ENCODE measurements at regions not wholly inside any gene's neighbourhood (a gene's known extent, or its start where the extent isn't known, plus 50 kb on each side); places are given as distances from the start of the nearest gene placed in this dataset.
"Not testable (repeated sequence)": the region's sequence is repeated elsewhere in the genome, so short reads cannot be mapped to it uniquely, and the experiment has no call there.

- DNase-seq (ENCODE audit: low read depth in 2 of 2), result no peak
Measured at GRCh38 chr15:96807361-96807760, 476.9 kb downstream of the NR2F2 start.

- no peak for DNase-seq (ENCODE audit: low read depth in 2 of 2)
Measured at GRCh38 chr15:96817900-96818299, 487.4 kb downstream of the NR2F2 start.

- DNase-seq (ENCODE audit: low read depth in 2 of 2), result no peak
Measured at GRCh38 chr15:96818861-96819260, 488.4 kb downstream of the NR2F2 start.

DNA sequence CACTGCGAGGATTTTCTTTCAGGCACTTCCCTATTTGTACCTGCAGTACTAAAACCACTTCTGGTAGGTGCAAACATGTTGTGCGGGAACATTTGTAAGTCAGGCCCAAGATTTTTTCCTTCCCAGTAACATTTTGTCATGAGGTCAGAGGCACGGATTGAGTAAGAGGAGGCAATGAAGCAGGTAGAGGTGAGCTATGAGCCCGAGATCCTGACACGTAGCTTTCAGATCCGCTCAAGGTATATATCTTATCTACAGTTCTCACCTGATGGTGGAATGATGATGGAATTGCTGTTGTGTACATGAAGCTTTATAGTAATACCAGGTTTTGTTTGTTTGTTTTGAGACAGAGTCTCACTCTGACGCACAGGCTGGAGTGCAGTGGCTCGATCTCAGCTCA, 497.5 kb downstream of the NR2F2 start:
- DNase-seq (ENCODE audit: low read depth in 2 of 2), result no peak

DNA sequence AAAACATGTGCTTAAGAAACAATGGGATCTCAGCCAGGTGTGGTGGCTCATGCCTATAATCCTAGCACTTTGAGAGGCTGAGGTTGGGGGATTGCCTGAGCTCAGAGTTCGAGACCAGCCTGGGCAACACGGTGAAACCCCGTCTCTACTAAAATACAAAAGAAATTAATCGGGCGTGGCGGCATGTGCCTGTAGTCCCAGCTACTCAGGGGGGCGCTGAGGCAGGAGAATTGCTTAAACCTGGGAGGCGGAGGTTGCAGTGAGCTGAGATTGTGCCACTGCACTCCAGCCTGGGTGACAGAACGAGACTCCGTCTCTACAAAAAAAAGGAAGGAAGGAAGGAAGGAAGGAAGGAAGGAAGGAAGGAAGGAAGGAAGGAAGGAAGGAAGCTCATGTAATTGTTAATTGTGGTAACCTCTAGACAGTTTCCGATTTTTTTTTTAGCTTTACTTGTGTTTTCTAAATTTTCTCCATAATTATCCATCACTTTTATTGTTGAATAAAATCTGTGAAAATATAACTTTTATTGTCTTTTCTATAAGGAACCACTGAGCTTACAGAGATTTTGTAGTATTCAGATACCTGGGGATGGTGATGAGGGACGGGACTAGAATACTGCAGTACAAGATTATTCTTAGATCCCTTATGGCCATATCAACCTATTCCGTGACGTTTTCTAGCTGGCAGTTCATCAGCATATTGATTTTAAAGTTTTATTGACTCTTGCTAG, 506.9 kb downstream of the NR2F2 start:
- DNase-seq (ENCODE audit: low read depth in 2 of 2), result no peak

DNA sequence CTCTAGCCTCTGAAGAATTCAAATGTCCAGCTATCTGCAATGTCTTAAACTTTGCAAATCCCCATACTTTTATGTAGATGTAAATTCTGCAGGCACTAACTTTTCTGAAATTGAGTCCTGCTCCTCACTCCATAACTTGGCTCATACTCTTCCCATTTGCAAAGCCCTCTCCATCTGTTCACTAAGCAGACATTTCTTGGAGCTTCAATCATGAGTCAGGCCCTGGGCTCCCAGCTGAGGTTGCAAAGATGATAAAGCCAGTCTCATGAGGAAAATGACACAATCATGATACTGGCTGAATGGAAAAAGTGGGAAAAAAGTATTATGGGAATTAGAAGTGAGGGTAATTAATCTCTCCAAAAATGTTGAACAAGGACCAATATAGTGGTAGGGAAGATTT, 507.6 kb downstream of the NR2F2 start:
- no peak for DNase-seq (ENCODE audit: low read depth in 2 of 2)

GRCh38 chr15:96849271-96849900, 518.9 kb downstream of the NR2F2 start:
- DNase-seq (ENCODE audit: low read depth in 2 of 2), result no peak

GRCh38 chr15:96851613-96852012, 521.1 kb downstream of the NR2F2 start:
- DNase-seq (ENCODE audit: low read depth in 2 of 2), result no peak

DNA sequence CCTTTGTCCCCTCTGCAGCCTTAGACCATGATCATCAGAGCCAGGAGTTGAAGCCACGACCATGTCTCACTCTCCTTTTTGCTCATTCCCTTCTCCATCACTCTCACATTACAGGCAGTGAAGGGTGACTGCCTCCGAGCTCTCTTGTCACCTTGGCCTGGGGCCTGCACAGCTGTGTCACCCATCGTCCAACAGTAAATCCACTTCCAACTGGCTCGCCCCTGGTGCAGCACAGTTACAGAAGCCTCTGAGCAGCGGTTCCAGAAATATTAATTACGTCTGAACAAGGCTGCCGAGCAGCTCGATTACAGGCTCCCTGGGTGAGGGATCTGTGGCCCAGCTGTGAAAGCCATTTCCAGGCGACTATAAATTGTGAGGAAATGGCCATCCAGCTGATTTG, 528.2 kb downstream of the NR2F2 start:
- no peak for DNase-seq (ENCODE audit: low read depth in 2 of 2)

DNA sequence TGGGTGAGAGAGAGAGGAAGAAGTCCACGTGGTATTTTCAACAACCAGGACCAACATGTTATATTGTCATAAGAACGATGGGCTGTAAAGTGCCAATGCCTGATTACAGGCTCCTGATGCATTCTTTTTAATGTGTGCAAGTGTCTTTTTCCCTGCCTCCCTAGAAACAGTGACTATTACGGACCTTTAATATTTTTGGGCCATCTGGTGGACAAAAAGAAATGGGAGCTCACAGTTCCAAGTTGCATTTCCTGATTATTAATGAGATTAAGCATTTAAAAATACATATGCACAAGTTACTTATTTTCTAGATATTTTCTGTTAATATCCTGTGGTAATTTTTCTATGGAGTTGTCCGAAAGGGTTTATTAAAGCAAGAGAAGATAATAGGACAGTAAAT, 530.2 kb downstream of the NR2F2 start:
- DNase-seq (ENCODE audit: low read depth in 2 of 2), result no peak

DNA sequence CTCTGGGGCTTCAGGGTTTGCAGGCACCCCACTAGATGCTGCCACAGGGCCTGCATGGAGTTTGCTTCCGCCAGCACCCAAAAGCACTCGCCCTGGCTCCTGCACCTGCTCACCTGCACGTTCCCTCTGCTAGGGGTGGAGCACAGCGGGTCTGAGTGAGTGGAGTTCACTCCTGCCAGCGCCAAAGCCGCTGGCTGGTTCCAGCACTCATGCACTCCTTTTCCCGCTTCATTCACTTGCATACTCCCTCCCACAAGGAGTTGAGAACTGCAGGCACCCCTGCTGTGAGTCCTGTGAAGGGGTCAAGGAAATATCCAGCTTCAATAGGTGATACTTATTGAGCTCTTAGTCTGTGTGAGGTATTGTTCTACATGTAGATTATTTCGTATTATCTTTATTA, 537.5 kb downstream of the NR2F2 start:
- DNase-seq (ENCODE audit: low read depth in 2 of 2), result no peak

- DNase-seq (ENCODE audit: low read depth in 2 of 2), result no peak
Measured at GRCh38 chr15:96869122-96869521, 538.6 kb downstream of the NR2F2 start.

DNA sequence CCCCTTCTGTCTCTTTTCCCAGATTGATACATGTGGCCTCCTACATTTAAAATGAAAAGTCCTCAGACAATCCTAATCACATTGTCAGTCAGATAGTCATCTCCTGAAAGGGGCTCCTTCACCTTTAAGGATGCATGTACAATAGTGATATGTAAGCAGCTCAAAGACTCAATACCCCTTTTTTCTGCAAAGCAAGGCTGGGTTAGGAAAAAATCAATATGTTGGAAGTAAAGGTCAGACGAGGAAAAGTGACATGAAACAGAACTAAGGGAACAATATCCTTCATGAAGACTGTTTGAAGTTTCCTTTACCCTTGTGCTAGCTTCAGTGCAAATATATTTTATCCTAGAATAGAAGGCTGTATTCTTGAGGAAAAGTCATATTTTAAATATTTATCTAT, 539.3 kb downstream of the NR2F2 start:
- DNase-seq (ENCODE audit: low read depth in 2 of 2), result no peak

DNA sequence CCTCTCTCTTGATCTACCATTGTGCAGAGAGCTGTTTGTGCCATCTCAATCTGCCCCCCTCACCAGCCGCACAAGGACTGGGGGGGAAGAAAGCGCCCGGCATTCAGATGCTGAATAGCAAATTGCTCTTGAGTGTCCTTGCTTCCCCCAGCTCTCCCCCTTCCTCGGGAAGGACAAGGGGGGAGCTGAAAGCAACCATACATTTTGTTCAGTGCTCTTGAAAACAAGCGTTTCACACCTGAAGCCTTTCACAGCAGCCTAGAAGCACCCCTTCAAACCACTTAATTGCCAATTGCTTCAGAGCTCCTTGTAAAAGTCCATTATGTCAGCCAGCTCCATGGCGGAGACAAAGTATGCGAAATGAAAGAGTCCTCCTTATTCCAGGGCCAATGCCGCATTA, 540.1 kb downstream of the NR2F2 start:
- DNase-seq (ENCODE audit: low read depth in 2 of 2), result no peak

- not testable (repeated sequence) for DNase-seq (ENCODE audit: low read depth in 2 of 2)
Measured at GRCh38 chr15:96877442-96877841, 546.9 kb downstream of the NR2F2 start.

DNA sequence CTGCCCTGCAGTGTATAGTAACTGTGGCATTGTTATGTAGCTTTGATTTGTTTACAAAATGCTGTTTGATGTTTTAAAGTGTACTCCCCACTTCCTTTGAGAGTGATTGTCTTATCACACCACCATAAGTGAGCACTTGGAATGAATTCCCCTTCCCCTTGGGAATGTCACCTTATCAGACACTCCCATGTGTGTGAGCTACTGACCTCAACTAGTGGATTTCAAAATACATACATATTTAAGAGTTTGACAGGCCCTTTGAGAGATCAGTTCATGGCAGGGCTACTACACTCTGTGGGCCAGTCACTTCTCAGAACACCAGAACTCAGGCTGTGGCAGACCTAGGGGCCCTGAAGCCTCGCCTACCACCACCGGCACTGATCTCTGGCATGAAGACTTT, 547.6 kb downstream of the NR2F2 start:
- DNase-seq (ENCODE audit: low read depth in 2 of 2), result no peak

- DNase-seq (ENCODE audit: low read depth in 2 of 2), result no peak
Measured at GRCh38 chr15:96882121-96882772, 551.7 kb downstream of the NR2F2 start.

DNA sequence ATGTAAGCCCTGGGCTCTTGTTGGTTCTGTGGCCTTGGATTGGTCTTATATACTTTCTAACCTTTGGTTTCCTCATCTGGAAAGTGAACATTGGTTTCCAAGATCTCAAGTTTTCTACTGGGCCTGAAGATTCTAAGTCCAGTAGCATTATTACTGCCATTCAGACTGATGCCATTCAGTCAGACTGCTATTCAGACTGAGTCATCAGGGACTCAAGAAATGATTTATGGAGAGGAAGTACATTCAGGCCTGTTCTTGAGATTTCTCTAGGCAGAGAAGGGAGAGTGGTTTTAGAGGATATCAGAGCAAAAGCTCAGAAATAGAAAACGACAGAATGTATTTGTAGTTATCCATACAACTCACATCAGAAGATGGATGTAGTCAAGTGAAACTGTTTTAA, 557.2 kb downstream of the NR2F2 start:
- no peak for DNase-seq (ENCODE audit: low read depth in 2 of 2)

DNA sequence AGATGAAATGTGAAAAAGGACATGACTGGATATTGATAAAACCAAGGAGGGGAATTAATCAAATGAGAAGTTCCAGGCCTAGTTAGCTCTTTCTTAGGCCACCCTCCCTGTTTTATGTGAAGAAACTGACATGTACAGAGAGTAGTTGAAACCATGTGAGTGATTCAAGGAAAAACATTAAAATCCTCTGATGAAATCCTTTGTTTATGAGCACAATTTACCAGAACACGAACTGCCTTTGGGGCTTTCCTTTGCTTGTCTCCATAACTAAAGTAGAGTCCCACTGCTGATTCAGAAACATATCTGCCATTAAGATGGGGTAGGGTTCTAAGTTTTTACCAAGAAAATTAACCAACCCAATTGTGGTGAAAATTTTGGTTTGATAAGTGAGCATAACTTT, 558.3 kb downstream of the NR2F2 start:
- DNase-seq (ENCODE audit: low read depth in 2 of 2), result no peak

- no peak for DNase-seq (ENCODE audit: low read depth in 2 of 2)
Measured at GRCh38 chr15:96889734-96890480, 559.4 kb downstream of the NR2F2 start.

- no peak for DNase-seq (ENCODE audit: low read depth in 2 of 2)
Measured at GRCh38 chr15:96891046-96891445, 560.5 kb downstream of the NR2F2 start.

DNA sequence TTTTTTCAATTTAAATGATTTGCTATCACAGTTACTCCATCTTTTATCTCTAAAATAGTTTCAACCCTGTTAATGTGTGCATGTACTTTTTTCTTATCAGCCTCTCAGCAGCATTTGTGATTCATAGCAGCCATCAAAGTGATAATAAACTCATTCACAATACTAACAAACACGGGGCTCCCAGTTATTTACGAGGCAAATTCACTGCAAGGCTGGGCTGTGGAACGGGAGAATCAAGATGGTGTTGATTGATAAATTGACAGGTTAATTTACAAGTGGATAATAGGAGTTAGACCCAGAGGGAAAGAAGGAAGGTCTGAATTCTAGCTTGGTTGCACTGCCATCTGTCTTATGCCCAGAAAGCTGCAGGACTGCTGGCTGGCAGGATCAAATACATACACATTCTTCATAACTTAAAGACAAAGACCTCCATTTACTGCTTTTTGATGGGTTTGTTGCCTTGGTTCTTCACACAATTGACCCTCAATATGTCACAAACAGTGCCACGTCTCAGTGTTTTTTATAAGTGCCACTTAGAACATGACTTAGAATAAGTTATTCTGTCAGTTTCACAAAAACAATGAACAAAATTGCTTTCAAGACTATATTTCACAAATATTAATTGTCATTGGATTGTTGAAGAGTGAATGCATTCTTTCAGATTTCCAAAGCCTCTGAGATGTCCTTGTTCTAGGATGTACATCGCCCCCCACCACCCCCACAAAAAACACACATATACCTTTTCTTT, 562.8 kb downstream of the NR2F2 start:
- DNase-seq (ENCODE audit: low read depth in 2 of 2), result no peak
